NOMO-1 treated with DMSO at 0.1 percent for 48 hours (cell line): ENCODE measurements at regions not wholly inside any gene's neighbourhood (a gene's known extent, or its start where the extent isn't known, plus 50 kb on each side); places are given as distances from the start of the nearest gene placed in this dataset.
"Not testable (repeated sequence)": the region's sequence is repeated elsewhere in the genome, so short reads cannot be mapped to it uniquely, and the experiment has no call there.

Experiments used
- DNase-seq: peaks from one replicate; lab custom pipeline; 2025; ENCODE audit not compliant: unreplicated experiment; lab: John Stamatoyannopoulos, UW

DNA sequence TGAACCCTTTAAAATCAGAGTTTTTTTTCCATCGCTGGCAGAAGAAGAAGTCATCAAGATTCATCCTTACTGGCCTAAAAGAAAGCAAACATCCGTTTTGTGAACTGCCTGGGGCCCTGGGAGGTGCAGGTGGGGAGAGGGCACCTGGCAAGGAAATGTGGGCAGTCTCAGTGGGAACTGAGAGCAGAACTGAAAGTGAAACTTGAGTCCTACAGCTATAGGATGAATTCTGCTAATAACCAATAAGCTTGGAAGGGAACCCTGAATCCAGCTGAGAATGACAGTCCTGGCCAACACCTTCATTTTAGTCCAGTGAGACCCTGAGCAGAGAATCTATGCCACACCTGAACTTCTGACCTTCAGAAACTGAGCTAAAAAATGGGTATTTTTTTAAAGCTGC, 130.1 kb upstream of the ASCC3 start:
- DNase-seq, result no peak

GRCh38 chr6:101013612-101014195, 132.6 kb upstream of the ASCC3 start:
- no peak for DNase-seq

- no peak for DNase-seq
These were observed 134.4 kb upstream of the ASCC3 start for GRCh38 chr6:101015541-101015940.

- DNase-seq, result no peak
These were observed 135.0 kb upstream of the ASCC3 start for GRCh38 chr6:101016163-101016562.

- no peak for DNase-seq
These were observed 137.0 kb upstream of the ASCC3 start for GRCh38 chr6:101018157-101018556.

DNA sequence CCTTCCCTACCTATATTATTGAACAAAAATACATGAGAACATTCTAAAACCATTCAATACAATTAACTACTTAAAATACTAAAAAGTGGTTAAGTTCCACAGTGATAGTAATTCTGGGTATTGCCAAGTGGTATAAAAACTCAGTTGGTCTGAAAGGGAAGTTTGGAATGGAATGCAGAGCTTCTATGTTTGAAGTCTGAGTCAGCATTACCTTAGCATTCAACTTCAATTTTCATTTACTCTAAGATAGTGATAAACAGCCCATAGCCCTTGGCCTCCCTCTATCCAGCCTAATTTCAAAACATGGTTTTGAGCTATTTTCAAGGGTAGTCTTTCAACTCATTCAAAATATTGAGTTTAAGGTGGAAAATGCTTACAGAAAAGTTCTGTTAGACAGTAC, 140.4 kb upstream of the ASCC3 start:
- no peak for DNase-seq

DNA sequence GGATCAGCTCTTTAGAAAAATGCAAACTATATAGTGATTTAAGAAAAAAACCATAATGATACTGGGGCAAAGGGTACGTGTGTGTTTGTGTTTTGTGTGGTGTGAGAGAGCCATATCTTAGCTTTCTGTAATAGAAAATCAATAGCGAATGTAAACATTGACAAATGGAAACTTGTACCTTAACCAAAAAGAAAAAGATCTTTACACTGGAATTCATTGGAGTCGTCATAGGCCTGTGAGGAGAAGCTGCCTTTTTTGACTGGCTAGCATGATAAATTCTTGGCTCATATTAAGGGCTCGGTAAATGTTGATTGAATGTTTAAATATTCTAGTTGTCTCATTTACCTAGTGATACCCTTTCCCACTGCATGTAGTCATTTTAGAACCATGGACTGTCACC, 161.8 kb upstream of the ASCC3 start:
- DNase-seq, result no peak

- DNase-seq, result no peak
These were observed 177.2 kb upstream of the ASCC3 start for GRCh38 chr6:101058296-101058695.

DNA sequence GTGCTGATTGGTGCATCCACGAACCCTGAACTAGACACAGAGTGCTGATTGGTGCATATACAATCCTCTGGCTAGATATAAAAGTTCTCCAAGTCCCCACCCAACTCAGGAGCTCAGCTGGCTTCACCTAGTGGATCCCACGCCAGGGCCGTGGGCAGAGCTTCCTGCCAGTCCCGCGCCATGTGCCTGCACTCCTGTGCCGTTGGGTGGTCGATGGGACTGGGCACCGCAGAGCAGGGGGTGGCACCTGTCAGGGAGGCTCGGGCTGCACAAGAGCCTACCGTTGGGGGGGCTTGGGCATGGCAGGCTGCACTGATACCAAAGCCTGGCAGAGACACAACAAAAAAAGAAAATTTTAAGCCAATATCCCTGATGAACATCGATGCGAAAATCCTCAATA, 185.4 kb upstream of the ASCC3 start:
- no peak for DNase-seq

DNA sequence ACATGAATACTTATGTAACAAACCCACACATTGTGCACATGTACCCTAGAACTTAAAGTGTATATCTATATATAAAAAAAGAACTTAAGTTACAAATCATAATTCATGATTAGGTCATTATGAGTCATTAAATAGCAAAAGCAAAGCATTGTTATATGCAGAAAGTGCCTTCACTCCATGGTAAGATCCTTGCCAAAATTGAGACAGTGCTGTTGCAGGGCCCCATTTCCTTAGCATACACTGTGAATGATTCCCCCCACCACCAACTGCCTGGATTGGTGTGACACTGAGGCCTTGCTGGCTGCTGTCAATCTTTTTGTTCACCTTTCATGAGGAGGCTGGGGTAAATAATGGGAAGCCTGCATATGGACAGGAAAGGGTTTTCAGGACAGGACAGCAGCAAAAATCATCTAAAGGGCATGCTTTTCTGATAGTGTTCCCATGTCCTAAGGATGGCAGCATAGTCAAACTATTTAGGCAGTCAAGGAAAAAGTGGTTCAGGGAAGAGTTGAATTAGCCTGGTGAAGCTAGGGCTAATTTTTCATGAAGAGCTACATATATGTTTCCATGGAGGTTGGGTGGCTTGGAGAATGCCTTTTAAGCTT, 188.2 kb upstream of the ASCC3 start:
- no peak for DNase-seq

GRCh38 chr6:101070044-101070608, 189.0 kb upstream of the ASCC3 start:
- DNase-seq, result no peak

- DNase-seq, result no peak
These were observed 196.2 kb upstream of the ASCC3 start for GRCh38 chr6:101077344-101077743.

DNA sequence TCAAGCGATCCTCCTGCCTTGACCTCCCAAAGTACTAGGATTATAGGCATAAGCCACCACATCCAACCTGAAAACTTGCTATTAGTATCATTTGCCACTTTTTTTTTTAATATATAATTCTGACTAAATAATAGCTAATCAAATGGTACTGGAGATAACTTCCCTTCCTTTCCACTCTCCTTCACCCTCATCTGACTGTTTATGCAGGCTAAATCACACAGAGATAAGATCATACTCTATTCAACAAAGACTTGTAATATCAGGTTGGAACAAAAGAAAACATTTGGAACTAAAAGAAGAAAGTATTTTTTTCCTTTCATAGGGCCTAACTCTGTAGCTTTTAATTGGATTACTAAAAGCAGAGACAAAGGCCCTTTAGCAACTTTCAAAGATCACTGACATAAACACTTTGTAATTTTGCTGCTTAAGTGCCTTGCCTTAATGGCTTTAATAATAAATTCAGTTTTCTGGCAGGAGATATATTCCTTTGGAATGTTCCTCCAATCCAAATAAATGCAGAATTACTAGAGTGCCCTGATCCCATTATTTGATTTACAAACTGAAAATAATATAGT, 198.7 kb upstream of the ASCC3 start:
- no peak for DNase-seq

GRCh38 chr6:101080597-101080996, 199.5 kb upstream of the ASCC3 start:
- no peak for DNase-seq

DNA sequence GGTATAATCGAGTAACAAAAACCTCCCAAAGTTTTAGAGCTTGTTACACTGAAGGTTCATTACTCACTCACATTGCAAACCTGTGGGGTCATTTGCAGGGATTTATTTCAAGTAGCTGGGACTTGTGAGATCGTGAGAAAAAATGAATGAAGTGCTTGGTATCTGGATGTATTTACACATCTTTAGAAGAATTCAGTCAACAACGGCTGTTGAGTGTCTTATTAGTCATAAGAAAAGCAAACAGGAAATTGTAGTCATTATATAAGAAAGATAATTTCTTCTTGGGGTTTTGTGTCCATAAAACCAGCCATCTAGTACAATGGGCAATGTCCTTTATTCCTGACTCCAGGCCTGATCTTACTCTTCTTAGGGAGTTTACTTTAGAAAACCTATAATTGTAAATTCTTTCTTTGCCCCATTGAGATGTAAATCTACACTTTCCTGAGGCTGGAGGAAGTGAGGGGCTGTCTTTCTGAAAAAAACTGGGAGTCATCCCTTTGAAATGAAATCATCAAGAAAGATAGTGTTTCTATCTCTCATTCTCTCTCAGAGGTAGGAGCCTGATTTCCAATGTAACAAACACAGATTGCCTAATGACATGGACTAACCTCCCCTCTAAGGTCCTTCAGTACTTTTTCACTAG, 202.5 kb upstream of the ASCC3 start:
- no peak for DNase-seq

DNA sequence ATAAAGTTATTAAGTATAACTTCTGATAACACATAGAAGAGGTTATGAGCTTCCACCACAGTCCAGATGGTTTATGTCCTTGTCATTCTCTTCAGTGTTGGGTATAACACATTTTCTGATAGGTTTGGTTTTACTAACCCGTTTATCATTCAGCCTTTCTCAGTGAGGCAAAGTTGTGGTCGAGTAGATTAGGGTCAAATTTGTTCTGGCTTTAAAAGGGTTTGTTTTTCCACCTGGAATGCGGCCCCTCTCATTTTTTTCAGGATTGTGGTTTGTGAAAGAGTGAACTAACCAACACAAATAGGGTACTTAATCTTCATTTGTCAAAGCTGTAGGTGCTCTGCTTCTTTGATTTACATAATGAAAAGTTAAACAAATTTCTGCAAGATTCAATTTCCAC, 204.2 kb upstream of the ASCC3 start:
- DNase-seq, result no peak

DNA sequence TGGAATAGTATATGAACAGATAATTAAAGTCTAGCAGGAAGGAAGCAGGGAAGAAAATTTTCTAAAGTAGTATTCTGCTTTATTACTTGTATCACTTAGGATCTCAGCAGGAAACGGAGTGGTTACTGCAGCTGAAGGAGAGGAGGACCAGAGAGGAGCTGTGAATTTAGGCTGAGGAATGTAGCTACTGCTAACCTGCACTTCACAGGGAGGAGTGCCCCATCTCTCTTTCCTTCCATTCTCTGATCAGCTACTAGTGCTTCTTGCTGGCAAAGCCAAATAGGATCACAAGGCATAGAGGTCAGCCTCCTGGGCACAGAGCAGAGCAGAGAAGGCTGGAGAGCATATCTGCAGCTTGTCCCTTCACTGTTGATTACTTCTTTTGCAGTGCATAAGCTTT, 205.3 kb upstream of the ASCC3 start:
- DNase-seq, result no peak

DNA sequence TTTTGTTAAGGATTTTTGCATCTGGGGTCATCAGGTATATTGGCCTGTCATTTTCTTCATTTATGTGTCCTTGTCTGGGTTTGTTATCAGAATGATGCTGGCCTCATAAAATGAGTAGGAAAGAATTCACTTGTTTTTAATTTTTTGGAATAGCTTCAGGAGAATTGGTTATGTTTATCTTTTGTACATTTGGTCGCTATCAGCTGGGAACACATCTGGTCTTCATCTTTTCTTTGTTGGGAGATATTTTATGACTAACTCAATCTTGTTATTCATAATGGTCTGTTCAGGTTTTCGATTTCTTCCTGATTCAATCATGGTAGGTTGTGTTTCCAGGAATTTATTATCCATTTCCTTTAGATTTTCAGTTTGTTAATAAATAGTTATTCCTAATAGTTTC, 207.5 kb upstream of the ASCC3 start:
- DNase-seq, result no peak

- DNase-seq, result no peak
These were observed 208.5 kb upstream of the ASCC3 start for GRCh38 chr6:101089640-101090039.

- DNase-seq, result no peak
These were observed 209.2 kb upstream of the ASCC3 start for GRCh38 chr6:101090281-101090680.

DNA sequence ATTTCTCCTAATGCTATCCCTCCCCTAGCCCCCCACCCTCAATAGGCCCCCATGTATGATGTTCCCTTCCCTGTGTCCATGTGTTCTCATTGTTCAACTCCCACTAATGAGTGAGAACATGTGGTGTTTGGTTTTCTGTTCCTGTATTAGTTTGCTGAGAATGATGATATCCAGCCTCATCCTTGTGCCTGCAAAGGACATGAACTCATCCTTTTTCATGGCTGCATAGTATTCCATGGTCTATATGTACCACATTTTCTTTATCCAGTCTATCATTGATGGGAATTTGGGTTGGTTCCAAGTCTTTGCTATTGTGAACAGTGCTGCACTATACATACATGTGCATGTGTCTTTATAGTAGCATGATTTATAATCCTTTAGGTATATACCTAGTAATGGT, 217.5 kb upstream of the ASCC3 start:
- DNase-seq, result not testable (repeated sequence)

DNA sequence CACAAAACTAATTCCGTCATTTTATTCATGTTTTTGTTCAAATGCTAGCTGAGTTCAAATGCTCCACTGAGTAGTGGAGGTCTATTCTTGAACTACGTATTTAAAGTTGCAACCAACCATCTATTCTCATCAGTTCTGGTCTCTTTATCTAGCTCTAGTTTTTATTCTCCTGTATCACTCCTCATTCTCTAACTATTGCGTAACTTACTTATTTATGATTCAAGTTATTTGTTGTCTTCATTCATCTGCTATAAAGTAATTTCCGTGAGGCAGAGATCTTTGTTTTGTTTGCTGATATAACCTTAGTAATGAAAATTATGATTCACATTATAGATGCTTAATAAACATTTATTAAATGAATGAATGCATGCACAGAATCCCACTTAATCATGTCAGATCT, 221.6 kb upstream of the ASCC3 start:
- DNase-seq, result no peak
